Heart left ventricle (tissue), 16 donors: ENCODE measurements at regions not wholly inside any gene's neighbourhood (a gene's known extent, or its start where the extent isn't known, plus 50 kb on each side); places are given as distances from the start of the nearest gene placed in this dataset.

Source experiments
- ATAC-seq, 4 donors: fragments of 200-7000 bp; cut with Tn5 transposase; one replicate each; pipeline ENCODE4 v1.9.1; 2020 to 2022; ENCODE audit warnings: moderate library complexity in 4 of 4, mild to moderate bottlenecking in 3 of 4, moderate number of reproducible peaks in 1 of 4
- DNase-seq, 5 donors: peaks; one replicate each; pipeline ENCODE4 v3.0.0-alpha.2; 2020
- H3K27ac ChIP-seq, 12 donors: fragments of 200-600 bp; sonication (generic) in 4 of 12; one replicate each; pipeline versions ENCODE4 v1.5.0 to v1.8.0; 2016 to 2022; ENCODE audit warnings: mild to moderate bottlenecking in 2 of 12
- H3K27me3 ChIP-seq, 9 donors: fragments of 200-600 bp; sonication (generic) in 2 of 9; one replicate each; pipeline versions ENCODE4 v1.5.1 to v1.8.0; 2016 to 2022; ENCODE audit warnings: mild to moderate bottlenecking in 3 of 9
- H3K36me3 ChIP-seq, 9 donors: fragments of 200-600 bp; sonication (generic) in 2 of 9; one replicate each; pipeline versions ENCODE4 v1.5.0 to v1.8.0; 2018 to 2022; ENCODE audit warnings: mild to moderate bottlenecking in 2 of 9
- H3K4me1 ChIP-seq, 12 donors: fragments of 200-600 bp; sonication (generic) in 4 of 12; one replicate each; pipeline versions ENCODE4 v1.5.0 to v1.8.0; 2016 to 2022; ENCODE audit warnings: mild to moderate bottlenecking in 3 of 12
- H3K4me3 ChIP-seq, 12 donors: fragments of 200-600 bp; sonication (generic) in 4 of 12; one replicate each; pipeline versions ENCODE4 v1.5.0 to v1.8.0; 2017 to 2022; ENCODE audit warnings: mild to moderate bottlenecking in 9 of 12, moderate library complexity in 4 of 12
- H3K9me3 ChIP-seq, 12 donors: fragments of 200-600 bp; sonication (generic) in 4 of 12; one replicate each; pipeline versions ENCODE4 v1.5.0 to v1.8.0; 2016 to 2022; ENCODE audit warnings: mild to moderate bottlenecking in 1 of 12
- POLR2A ChIP-seq, 2 donors: fragments of 450-650 bp; IDR thresholded peaks; one replicate each; pipeline ENCODE4 v1.6.1; 2017; ENCODE audit warnings: antibody characterized with exemption in 2 of 2, mild to moderate bottlenecking in 2 of 2, moderate library complexity in 2 of 2
- WGBS, 4 donors: extraction: QIAGEN DNeasy Blood & Tissue Kit in 2 of 4; methylation state at CpG; one replicate each; pipeline versions ENCODE4 v1.1.5 to v1.1.7; 2013 to 2018; 5-methylcytosine and 5-hydroxymethylcytosine counted together
- intact Hi-C, 10 donors: fragments of 100-400 bp; cut with DNase I; formaldehyde crosslinking; loops; one replicate each; pipeline versions ENCODE4 v1.11.1 to v1.14.2; 2022
- TF ChIP-seq, protein P1 (sequence below), 12 donors: fragments of 200-600 bp; sonication (generic) in 4 of 12; IDR thresholded peaks; one replicate each; pipeline versions ENCODE4 v1.5.0 to v1.8.0; 2018 to 2022; ENCODE audit warnings: antibody characterized with exemption in 12 of 12, mild to moderate bottlenecking in 5 of 12
- donor health status: ischemic (EF 13 %, LVEDD 7.1; RV severe dilation, severe dysfunction).
- donor health status: healthy with polysubstance abuse.
- donor health status: DM: no; HTN: yes; CAD: no.
- donor health status: DM: no; HTN: no; CAD: no.
- donor health status: ischemic (EF 25% LVEDD 6.9; RV normal size, moderate dysfunction).
- donor health status: ischemic (EF 25% LVEDD 5.7; RV mildly dilated, moderate dysfunction).
- donor health status: healthy.
- donor health status: DM: yes; HTN: yes; CAD: no.
- donor health status: ischemic (EF 35%, LVEDD 5.7; RV mildly dilated, moderate dysfunction).
- donor health status: nonischemic (EF 11% LVEDD 7.7; RV severe dilation, severe dysfunction).
- donor health status: DM: yes; HTN: yes; CAD: no.
- donor health status: PGD.
- donor health status: ischemic (EF 29% LVEDD 5.4; RV normal size, mild dysfunction).
- donor health status: nonischemic (EF 23%, LVEDD 6.1; RV moderate dilation, normal function).

DNA sequence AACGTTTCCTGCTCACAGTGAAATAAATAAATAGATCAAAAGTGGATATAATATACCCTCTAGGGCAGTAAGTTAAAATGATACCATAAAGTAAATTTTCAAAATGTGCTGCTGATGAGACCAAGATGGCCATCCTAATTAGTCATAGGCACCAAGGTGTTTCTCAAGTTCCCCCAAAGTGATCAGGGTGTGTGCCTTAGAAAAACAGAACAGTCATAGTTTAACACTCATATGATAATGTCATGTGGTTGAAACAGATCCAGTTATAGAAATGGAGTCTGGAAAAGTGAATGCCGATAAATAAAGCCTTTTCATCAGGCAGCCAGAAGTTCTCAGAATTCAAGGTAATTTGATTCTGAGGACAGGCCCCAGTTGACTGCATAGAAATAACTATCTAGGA, 161.5 kb upstream of the CDKN2B start:
- WGBS, 4 donors, result 66 to 77% (median 71%) methylated on average over 2 of the region's 2 CpGs
- no peak overlapping the region for H3K27ac ChIP-seq
- H3K9me3 ChIP-seq, result no peaks in the 10 kb centered on the region
- H3K4me1 ChIP-seq, result peaks cover 0 to 21% (median 0%) of the 10 kb centered on the region in 12 donors
- no peak for DNase-seq
- no peaks in the 10 kb centered on the region for H3K27me3 ChIP-seq
- TF ChIP-seq POLR2A (IDR thresholded peaks at IDR 0.05), result no peak
- TF ChIP-seq, protein P1, sequence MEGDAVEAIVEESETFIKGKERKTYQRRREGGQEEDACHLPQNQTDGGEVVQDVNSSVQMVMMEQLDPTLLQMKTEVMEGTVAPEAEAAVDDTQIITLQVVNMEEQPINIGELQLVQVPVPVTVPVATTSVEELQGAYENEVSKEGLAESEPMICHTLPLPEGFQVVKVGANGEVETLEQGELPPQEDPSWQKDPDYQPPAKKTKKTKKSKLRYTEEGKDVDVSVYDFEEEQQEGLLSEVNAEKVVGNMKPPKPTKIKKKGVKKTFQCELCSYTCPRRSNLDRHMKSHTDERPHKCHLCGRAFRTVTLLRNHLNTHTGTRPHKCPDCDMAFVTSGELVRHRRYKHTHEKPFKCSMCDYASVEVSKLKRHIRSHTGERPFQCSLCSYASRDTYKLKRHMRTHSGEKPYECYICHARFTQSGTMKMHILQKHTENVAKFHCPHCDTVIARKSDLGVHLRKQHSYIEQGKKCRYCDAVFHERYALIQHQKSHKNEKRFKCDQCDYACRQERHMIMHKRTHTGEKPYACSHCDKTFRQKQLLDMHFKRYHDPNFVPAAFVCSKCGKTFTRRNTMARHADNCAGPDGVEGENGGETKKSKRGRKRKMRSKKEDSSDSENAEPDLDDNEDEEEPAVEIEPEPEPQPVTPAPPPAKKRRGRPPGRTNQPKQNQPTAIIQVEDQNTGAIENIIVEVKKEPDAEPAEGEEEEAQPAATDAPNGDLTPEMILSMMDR (IDR thresholded peaks at IDR 0.05), result no peak
- H3K36me3 ChIP-seq, result no peaks in the 10 kb centered on the region
- H3K4me3 ChIP-seq, result no peak overlapping the region
- no peak for ATAC-seq
- intact Hi-C loops, result loop anchor here in 1 of 10 donors (10.0 kb wide), 1 partner anchor 56 kb away; no protein-coding TSS in a partner anchor

DNA sequence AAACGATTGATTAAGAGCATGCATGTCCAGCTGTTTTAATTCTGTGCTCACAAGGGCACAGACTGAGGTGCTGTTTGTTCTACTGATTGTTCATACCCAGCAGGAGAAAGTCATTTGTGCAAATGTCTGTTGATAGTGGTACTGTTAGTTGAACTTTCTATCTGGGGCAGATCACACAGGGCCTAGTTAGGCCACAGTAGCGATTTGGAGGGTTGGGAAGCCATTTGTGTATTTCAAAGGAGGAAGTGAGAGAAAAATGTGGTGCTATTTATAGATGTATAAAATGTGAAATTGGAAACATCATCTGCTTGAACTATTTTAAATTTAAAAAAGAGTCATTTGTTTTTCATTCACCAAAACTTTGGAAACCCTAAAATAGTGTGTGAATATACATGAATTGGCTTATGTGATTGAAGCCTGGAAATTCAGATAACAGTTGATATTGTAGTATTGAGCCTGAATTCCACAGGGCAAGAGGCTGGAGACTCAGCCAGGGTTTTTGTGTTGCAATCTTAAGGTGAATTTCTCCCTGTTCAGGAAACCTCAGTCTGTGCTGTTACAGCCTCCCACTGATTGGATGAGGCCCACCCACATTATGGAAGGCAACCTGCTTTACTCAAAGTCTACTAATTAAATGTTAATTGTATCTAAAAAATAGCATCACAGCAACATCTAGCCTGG, 162.0 kb upstream of the CDKN2B start:
- Histone ChIP-seq H3K4me1 (peaks cover 0 to 21% (median 0%) of the 10 kb centered on the region in 12 donors), H3K27ac (no peak overlapping the region), H3K4me3 (no peak overlapping the region), H3K9me3 (no peaks in the 10 kb centered on the region), H3K27me3 (no peaks in the 10 kb centered on the region), H3K36me3 (no peaks in the 10 kb centered on the region)
- 52 to 65% (median 59%) methylated on average over 2 of the region's 2 CpGs for WGBS, 4 donors
- ATAC-seq, result no peak
- TF ChIP-seq POLR2A (IDR thresholded peaks at IDR 0.05), result no peak
- TF ChIP-seq, protein P1 (IDR thresholded peaks at IDR 0.05), result no peak
- DNase-seq, result no peak
- intact Hi-C loops, result loop anchor here in 1 of 10 donors (10.0 kb wide), 1 partner anchor 56 kb away; no protein-coding TSS in a partner anchor

DNA sequence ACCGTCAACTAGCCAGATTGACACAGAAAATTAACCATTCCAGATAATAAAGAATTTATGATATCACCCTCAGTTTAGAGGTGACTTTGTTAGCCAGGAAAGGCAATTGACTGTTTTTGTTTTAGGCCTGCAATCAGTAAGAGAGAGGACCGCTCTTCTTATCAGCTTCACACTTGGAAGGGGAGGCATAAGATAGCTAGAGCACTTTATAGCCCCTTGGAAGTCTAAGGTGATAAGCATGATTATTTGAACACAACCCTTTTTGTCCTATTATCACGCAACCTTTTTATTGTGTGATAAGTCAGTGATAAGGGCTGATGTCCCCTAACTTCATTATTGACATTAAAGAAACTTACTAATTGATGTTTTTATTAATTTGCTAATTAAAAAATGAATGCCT, 162.6 kb upstream of the CDKN2B start:
- H3K9me3 ChIP-seq, result no peaks in the 10 kb centered on the region
- 60 to 73% (median 67%) methylated on average over 3 of the region's 3 CpGs for WGBS, 4 donors
- H3K27me3 ChIP-seq, result no peaks in the 10 kb centered on the region
- H3K4me3 ChIP-seq, result no peak overlapping the region
- ATAC-seq (no peak), DNase-seq (no peak)
- intact Hi-C loops, result loop anchor here in 1 of 10 donors (10.0 kb wide), 1 partner anchor 57 kb away; no protein-coding TSS in a partner anchor
- no peak overlapping the region for H3K27ac ChIP-seq
- TF ChIP-seq, protein P1 (IDR thresholded peaks at IDR 0.05), result no peak
- TF ChIP-seq POLR2A (IDR thresholded peaks at IDR 0.05), result no peak
- no peaks in the 10 kb centered on the region for H3K36me3 ChIP-seq
- peaks cover 0 to 21% (median 0%) of the 10 kb centered on the region in 12 donors for H3K4me1 ChIP-seq

DNA sequence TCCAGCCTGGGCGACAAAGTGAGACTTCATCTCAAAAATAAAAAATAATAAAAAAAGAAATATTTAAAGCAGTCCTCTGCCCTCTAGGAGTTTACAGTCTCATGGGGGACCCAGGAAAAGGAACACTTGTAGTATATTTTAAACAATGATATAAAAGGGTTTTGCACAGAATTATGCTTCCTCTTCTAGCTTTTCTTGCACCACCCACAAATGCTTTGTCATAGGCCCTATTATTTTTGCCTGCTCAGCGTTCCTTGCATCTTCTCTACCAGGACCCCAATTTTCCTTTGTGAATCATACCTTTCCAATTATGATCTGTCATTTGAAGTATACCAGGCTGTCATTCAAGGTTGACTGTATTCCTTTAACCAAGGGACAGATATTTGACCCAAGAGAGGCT, 164.8 kb upstream of the CDKN2B start:
- H3K27me3 ChIP-seq, result no peaks in the 10 kb centered on the region

More for the DNA sequence above, 164.8 kb upstream of the CDKN2B start:
- no peak for DNase-seq
- WGBS, 4 donors, result 85 to 95% (median 91%) methylated on average over 2 of the region's 2 CpGs
- TF ChIP-seq, protein P1 (IDR thresholded peaks at IDR 0.05), result no peak
- no peak for TF ChIP-seq POLR2A (IDR thresholded peaks at IDR 0.05)
- intact Hi-C loops, result loop anchor here in 1 of 10 donors (10.0 kb wide), 1 partner anchor 59 kb away; no protein-coding TSS in a partner anchor
- no peak overlapping the region for H3K27ac ChIP-seq
- H3K4me1 ChIP-seq, result peaks cover 0 to 21% (median 0%) of the 10 kb centered on the region in 12 donors
- peaks cover 0 to 6% (median 0%) of the 10 kb centered on the region in 12 donors for H3K9me3 ChIP-seq
- H3K36me3 ChIP-seq, result no peaks in the 10 kb centered on the region
- no peak for ATAC-seq
- no peak overlapping the region for H3K4me3 ChIP-seq
